Stimulated activated naive CD4-positive, alpha-beta T cell (primary cell): ENCODE measurements at regions not wholly inside any gene's neighbourhood (a gene's known extent, or its start where the extent isn't known, plus 50 kb on each side); places are given as distances from the start of the nearest gene placed in this dataset.

Source experiments
- DNase-seq, 6 experiments: peaks; one replicate each; lab custom pipeline; 2025; lab: John Stamatoyannopoulos, UW

GRCh38 chr1:219317762-219318353 is 144.2 kb downstream of the LYPLAL1 start:
- no peak for DNase-seq

DNA sequence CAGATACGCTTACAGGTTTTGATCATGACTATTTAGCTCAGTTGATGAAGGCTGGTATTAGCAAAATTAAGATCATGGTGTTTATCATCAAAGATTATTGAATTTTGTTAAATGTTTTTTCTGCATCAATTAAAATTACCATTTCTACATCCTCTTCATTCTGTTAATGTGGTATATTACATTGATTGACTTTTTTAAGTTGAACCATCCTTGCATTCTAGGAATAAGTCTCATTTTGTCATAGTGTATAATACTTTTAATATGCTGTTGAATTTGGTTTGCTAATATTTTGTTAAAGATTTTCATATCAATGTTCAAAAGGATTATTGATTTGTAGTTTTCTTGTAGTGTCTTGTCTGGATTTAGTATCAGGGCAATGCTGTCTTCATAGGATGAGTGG is 142.4 kb downstream of the LYPLAL1 start:
- no peak for DNase-seq

GRCh38 chr1:219313961-219314360 is 140.3 kb downstream of the LYPLAL1 start:
- DNase-seq = no peak

DNA sequence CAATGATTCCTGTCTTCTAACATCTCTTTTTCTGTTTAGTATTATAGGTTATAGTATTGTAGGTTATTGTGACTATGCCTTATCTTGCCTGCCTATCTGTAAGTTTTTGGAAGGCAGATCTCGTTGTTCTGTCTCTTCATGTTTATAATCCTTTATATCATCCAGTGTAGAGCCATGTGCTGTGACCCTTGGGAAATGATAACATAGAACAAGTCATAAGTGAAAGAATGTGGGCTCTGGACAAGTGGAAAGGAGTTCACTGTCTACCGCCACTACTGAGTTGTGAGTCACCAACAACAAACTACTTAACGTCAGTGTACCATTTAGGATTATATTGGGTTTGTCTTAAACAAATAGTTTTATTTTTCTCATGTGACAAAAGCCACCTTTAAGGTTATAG is 139.3 kb downstream of the LYPLAL1 start:
- no peak for DNase-seq

DNA sequence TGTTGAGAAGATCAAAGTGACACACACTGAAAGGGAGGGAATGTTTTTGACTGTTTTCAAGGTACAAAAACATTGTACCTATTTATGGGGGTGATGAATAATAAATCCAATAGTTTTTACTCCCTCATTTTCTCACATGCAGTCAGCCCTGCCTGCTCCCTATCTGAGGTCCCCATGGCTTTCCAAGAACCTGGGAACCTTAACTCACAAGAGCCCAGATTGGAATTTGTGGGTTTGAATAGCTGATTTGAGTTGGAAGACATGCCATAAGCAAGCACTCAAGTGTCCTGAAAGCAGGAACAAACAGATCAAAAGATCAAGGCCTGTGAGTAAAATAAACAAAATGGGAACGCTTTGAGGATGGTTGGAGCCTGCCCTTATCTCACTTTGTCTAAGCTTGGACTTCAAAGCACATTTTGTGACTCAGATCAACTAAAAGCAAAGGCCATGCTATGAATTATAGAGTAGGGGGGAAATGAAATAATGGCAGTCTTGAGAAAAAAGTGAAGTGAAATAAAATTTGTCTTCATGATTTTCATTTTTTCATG is 136.6 kb downstream of the LYPLAL1 start:
- DNase-seq = no peak

DNA sequence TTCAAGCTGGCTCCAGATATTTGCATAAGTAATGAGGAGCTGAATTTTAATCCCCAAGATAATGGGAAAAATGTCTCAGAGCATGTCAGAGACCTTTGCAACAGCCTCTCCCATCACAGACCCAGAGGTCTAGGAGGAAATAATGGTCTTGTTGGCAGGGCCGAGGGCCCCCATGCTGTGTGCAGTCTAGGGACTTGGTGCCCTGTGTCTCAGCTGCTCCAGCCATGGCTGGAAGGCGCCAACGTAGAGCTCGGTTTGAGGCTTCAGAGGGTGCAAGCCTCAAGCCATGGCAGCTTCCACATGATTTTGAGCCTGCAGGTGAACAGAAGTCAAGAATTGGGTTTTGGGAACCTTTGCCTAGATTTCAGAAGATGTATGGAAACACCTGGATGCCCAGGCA is 134.7 kb downstream of the LYPLAL1 start:
- no peak for DNase-seq

DNA sequence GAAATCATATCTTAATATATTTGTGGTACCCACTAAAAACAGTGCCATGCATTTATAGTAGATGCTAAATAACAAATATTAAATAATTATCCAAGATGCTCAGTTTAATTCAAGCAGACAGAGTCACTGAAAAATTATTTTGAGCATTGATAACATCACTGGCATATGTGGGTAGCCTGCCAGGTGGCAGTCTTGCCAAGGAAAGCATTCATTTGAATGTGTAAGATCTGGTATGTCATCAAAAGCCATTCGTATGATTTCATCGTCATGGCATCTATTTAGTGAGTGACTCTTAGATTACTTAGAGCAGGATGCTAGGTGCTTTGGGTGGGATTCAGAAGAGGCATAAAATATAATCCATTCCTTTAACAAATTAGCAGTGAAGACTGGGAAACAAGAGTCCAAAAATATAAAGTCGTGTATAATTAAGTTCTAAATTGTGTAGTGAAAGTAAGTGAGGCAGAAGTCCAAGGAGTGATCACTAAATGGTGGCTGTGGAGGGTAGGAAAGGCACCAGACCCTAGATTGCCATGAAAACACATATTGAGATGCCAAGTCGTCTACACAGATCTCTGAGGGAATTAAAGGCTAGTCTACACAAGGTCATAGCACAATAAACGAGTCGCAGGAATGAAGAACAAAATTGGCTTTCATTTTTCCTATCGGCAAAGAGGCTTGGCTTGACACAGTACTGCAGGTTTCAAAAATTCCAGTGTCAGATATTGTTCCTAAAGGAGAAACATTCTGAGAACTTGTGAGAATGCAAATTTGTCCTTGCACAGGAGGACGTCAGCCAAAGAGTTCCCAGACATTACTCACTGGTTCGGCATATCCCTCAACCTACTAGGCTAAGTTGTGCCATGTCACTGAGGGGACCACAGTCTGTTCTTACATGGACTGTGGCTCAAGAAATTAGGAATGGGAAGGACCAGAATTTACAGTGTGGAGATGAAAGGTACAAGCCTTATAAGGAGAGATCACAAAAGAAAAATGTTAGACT is 130.8 kb downstream of the LYPLAL1 start:
- no peak for DNase-seq

GRCh38 chr1:219302697-219303096 is 129.0 kb downstream of the LYPLAL1 start:
- DNase-seq = no peak

- DNase-seq = no peak
Measured at GRCh38 chr1:219299420-219299819, 125.7 kb downstream of the LYPLAL1 start.

DNA sequence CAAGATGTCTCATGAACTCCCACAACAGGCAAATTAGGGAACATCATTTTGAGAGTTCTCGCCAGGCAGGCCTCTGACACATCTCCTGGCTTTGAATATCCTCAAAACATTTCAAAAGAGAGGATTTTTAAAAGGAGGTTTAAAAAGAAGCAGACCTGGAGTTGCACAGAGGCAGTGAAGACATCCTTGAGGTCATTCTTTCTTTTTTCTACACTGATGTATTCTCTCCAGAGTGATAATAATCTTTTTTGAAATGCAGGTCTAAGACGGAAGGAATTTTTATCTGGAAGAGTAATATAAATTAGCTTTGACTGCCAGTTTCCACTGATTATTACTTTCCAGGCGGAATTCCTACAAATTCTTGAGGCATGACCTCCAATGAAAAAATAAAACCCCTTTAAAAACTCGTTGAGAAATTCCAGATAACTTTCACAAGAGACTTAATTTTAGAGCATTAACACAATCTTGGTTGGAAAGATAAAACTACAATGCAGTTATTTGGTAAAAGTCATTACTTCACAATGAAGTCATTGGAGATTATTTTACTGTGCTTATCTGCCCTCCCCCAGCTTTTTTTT is 125.0 kb downstream of the LYPLAL1 start:
- DNase-seq = no peak

DNA sequence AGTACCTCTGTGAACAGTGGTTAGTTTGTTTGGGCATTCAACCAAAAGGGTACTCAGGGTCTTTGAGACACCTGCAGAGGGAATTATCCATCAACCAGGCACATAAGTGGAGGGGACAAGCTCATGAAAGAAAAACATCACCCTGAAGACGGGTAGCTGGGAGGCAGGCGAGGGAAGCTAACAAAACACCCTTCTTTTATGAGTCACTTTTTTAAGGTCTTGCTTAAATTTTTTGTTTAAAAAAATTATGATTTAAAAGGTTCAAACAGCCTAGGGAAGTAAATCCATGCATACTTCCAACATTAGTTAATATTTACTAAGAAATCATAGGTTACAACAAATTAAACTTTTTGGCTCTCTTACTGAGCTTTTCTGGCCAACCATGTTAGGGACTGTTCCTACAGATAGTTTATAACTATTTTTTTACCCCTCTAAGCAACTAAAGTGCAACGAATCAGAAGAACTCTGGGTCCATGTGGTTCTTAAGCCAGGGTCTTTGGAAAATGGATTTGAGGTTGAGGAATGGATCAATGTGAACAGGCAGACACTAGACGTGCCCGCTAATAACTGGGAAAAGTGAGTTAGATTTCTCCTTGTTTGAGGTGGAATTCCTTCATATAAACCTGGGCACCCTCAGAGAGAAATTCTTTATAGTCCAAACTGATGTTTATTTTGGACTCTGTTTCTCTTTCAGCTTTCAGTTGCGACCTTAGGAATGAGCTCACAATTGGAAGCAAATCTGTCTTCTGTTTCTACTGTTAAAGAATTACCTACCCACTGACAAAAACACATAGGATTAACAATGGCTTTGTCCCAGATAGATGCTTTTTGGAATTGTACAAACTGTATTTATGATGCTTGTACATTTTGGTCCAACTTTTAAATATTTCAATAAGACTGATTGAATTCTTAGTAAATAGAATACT is 123.0 kb downstream of the LYPLAL1 start:
- DNase-seq = no peak

DNA sequence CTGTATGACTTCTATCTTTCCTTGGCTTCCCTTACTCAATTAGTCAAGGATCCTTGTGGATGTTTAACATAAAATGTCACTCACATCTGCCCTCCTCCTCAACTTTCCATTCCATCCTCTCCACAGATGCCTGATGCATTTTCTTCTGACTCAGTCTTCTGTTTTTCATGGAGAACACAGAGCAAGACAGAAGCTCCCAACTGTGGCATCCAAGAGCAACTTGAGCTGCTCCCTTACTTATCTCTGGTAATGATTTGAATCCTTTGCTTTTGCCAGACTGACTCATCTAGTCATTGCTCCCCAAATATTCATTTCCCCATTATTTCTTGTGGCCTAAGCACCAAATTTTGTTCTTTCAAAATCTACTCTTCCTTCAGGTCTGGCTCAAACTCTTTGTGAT is 120.6 kb downstream of the LYPLAL1 start:
- DNase-seq = no peak

DNA sequence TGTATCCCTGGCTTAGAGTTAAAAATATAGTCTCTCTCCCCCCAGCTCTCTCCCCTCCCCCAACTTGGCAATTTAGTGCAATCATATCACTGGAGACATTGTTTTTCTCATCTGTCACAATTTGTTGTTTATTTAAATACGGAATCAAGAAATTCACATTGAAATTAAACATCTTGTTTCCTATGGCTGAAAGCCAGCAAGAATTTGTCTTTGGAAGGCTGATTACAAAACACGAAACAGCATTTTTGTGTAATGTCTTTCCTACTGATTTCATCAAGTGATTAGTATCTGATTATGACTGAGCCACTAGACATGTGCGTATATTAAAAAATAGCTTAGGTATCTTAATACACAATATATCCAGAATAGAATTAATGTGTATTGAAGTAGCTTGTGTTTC is 119.7 kb downstream of the LYPLAL1 start:
- no peak for DNase-seq

DNA sequence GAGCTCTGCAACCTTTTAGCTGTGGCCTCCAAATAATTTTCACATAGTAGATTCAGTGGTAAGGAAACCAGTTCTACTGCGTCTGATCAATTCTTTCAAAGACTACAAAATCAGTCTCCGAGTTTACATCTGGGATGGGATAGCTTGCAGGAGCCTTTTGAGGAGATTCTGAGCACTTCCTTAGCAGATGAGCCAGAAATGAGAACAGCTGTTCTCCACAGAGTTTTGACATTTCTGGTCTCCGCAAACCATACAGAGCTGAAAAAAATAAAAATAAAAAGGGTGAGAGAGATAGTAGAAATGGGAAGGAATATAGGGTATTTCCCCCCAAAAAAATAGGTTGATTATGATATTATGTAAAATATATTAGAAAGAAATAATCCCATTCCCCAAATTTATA is 119.3 kb downstream of the LYPLAL1 start:
- DNase-seq = no peak

GRCh38 chr1:219292341-219292740 is 118.7 kb downstream of the LYPLAL1 start:
- no peak for DNase-seq

- DNase-seq = no peak
Measured at GRCh38 chr1:219289171-219289570, 115.5 kb downstream of the LYPLAL1 start.

GRCh38 chr1:219283541-219283940 is 109.9 kb downstream of the LYPLAL1 start:
- DNase-seq = no peak

DNA sequence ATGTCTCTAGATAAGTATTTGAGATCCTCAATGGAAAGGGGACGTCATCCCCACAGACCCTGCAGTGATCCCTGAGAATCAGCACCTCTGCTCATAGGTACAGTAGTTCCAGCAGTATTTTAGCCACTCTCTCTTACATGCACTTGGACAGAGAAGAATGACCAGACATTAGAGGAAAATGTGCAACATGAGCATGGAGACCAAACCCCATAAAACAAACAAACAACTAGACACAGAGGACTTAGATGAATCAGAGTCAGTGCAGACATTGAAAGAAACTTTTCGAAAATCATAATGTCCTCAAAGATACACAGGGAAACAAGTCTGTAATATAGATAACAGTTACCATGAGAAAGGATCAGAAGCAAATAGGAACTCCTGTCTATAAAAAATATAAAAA is 108.2 kb downstream of the LYPLAL1 start:
- DNase-seq = no peak

- DNase-seq = no peak
Measured at GRCh38 chr1:219279017-219279770, 105.5 kb downstream of the LYPLAL1 start.

DNA sequence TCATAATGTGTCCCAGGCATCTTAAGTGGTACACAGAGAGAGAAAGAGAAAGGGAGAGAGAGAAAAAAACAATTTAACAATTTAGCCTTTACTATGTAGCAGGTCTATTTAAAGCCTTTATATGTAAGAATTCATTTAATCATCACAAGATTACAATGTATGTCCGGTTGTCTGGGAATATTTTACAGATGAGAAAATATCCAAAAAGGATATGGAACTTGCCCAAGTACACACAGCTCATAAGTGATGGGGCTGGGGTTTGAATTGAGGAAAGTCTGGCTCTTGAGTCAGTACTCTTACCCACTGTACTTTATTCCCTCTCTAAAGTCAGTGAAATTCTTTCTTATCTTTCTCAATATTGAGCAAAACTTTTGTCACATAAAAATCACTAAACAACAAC is 104.6 kb downstream of the LYPLAL1 start:
- no peak for DNase-seq
